Nephron (organoid): ENCODE measurements at regions not wholly inside any gene's neighbourhood (a gene's known extent, or its start where the extent isn't known, plus 50 kb on each side); places are given as distances from the start of the nearest gene placed in this dataset.

Experiments
- H3K27ac Mint-ChIP-seq, 3 experiments: 2 replicates each; pipeline ENCODE4 v1.8.0; 2020; ENCODE audit warnings: mixed read lengths in 3 of 3, mild to moderate bottlenecking in 2 of 3, moderate library complexity in 1 of 3
- H3K27me3 Mint-ChIP-seq: 2 replicates; pipeline ENCODE4 v1.8.0; 2021; ENCODE audit warnings: low read depth, mild to moderate bottlenecking, moderate library complexity, mixed read lengths
- H3K36me3 Mint-ChIP-seq: 2 replicates; pipeline ENCODE4 v1.8.0; 2020; ENCODE audit warnings: low read depth, mixed read lengths
- H3K4me1 Mint-ChIP-seq: 2 replicates; pipeline ENCODE4 v1.8.0; 2020; ENCODE audit warnings: mixed read lengths
- H3K4me3 Mint-ChIP-seq, 3 experiments: 2 replicates each; pipeline ENCODE4 v1.8.0; 2020; ENCODE audit warnings: mild to moderate bottlenecking in 3 of 3, mixed read lengths in 3 of 3, moderate library complexity in 2 of 3
- H3K9me3 Mint-ChIP-seq: 2 replicates; pipeline ENCODE4 v1.8.0; 2020; ENCODE audit warnings: mixed read lengths
- CTCF ChIP-seq, 3 experiments: fragments of 200-600 bp; sonication (generic); IDR thresholded peaks; one replicate each; pipeline ENCODE4 v1.5.0; 2021; ENCODE audit warnings: antibody characterized with exemption in 3 of 3; ENCODE audit not compliant: unreplicated experiment in 3 of 3

- TF ChIP-seq CTCF (IDR thresholded peaks at IDR 0.05; ENCODE audit: unreplicated experiment in 3 of 3): no peak
- no peak overlapping the region for H3K4me3 Mint-ChIP-seq
- H3K36me3 Mint-ChIP-seq: no peaks in the 10 kb centered on the region
- no peak overlapping the region for H3K27ac Mint-ChIP-seq
- peaks cover 16% of the 10 kb centered on the region for H3K9me3 Mint-ChIP-seq
- H3K4me1 Mint-ChIP-seq: peaks cover 8% of the 10 kb centered on the region
- no peaks in the 10 kb centered on the region for H3K27me3 Mint-ChIP-seq
These were observed 448.8 kb upstream of the CADM2 start for GRCh38 chr3:84510007-84510406.

GRCh38 chr3:84522893-84523292 is 435.9 kb upstream of the CADM2 start:
- Mint-ChIP-seq H3K4me3 (no peak overlapping the region), H3K27me3 (no peaks in the 10 kb centered on the region)

GRCh38 chr3:84536916-84537315 is 421.9 kb upstream of the CADM2 start:
- Mint-ChIP-seq H3K27ac (peak overlapping the region in 2 of 3 experiments; percentile 14 to 18), H3K4me1 (peaks cover 6% of the 10 kb centered on the region), H3K27me3 (no peaks in the 10 kb centered on the region), H3K4me3 (no peak overlapping the region), H3K36me3 (no peaks in the 10 kb centered on the region), H3K9me3 (peaks cover 26% of the 10 kb centered on the region)
- no peak for TF ChIP-seq CTCF (IDR thresholded peaks at IDR 0.05; ENCODE audit: unreplicated experiment in 3 of 3)

More at GRCh38 chr3:84522893-84523292, 435.9 kb upstream of the CADM2 start:
- Mint-ChIP-seq H3K9me3 (peaks cover 10% of the 10 kb centered on the region), H3K36me3 (no peaks in the 10 kb centered on the region), H3K4me1 (peaks cover 5% of the 10 kb centered on the region), H3K27ac (no peak overlapping the region)
- no peak for TF ChIP-seq CTCF (IDR thresholded peaks at IDR 0.05; ENCODE audit: unreplicated experiment in 3 of 3)

- Mint-ChIP-seq H3K27me3 (no peaks in the 10 kb centered on the region), H3K4me1 (peaks cover 6% of the 10 kb centered on the region), H3K9me3 (peaks cover 22% of the 10 kb centered on the region), H3K36me3 (no peaks in the 10 kb centered on the region), H3K27ac (no peak overlapping the region), H3K4me3 (no peak overlapping the region)
- no peak for TF ChIP-seq CTCF (IDR thresholded peaks at IDR 0.05; ENCODE audit: unreplicated experiment in 3 of 3)
These were observed 420.2 kb upstream of the CADM2 start for GRCh38 chr3:84538597-84538996.

GRCh38 chr3:84547207-84547606 is 411.6 kb upstream of the CADM2 start:
- Mint-ChIP-seq H3K9me3 (peaks cover 6% of the 10 kb centered on the region), H3K27me3 (no peaks in the 10 kb centered on the region), H3K36me3 (no peaks in the 10 kb centered on the region), H3K4me3 (no peak overlapping the region), H3K27ac (no peak overlapping the region), H3K4me1 (no peaks in the 10 kb centered on the region)
- no peak for TF ChIP-seq CTCF (IDR thresholded peaks at IDR 0.05; ENCODE audit: unreplicated experiment in 3 of 3)
